Thyroid gland (tissue), 4 donors: ENCODE measurements at regions not wholly inside any gene's neighbourhood (a gene's known extent, or its start where the extent isn't known, plus 50 kb on each side); places are given as distances from the start of the nearest gene placed in this dataset.

Source experiments
- DNase-seq, 2 donors: peaks; one replicate each; pipeline ENCODE4 v3.0.0-alpha.2; 2019
- H3K27ac ChIP-seq, 3 donors: fragments of 200-600 bp; sonication (generic); 1 replicate in 2 of 3; 2 replicates in 1 of 3; pipeline ENCODE4 v1.5.1; 2016 to 2019; ENCODE audit warnings: mild to moderate bottlenecking in 1 of 3, moderate library complexity in 1 of 3
- H3K27me3 ChIP-seq: fragments of 200-600 bp; sonication (generic); one replicate; pipeline ENCODE4 v1.5.1; 2019
- H3K36me3 ChIP-seq, 2 donors: fragments of 200-600 bp; sonication (generic); one replicate each; pipeline ENCODE4 v1.5.1; 2016 to 2019
- H3K4me1 ChIP-seq, 2 donors: fragments of 200-600 bp; sonication (generic); one replicate each; pipeline ENCODE4 v1.5.1; 2017 to 2019
- H3K4me3 ChIP-seq, 3 donors: fragments of 200-600 bp; sonication (generic); replicated peaks in 1 of 3; 1 replicate in 2 of 3; 2 replicates in 1 of 3; pipeline ENCODE4 v1.5.1; 2016; ENCODE audit warnings: mild to moderate bottlenecking in 1 of 3
- H3K9me3 ChIP-seq: fragments of 200-600 bp; sonication (generic); one replicate; pipeline ENCODE4 v1.5.1; 2017
- CTCF ChIP-seq, 6 experiments: fragments of 200-600 bp in 3 of 6; fragments of 450-650 bp in 3 of 6; sonication (generic) in 3 of 6; IDR thresholded peaks; one replicate each; pipeline ENCODE4 v1.5.1; 2016 to 2019; ENCODE audit warnings: antibody characterized with exemption in 6 of 6, mild to moderate bottlenecking in 2 of 6, inconsistent platforms in 1 of 6, moderate library complexity in 1 of 6
- POLR2A ChIP-seq, 2 donors: fragments of 450-650 bp; IDR thresholded peaks; one replicate each; pipeline ENCODE4 v1.6.1; 2017; ENCODE audit warnings: antibody characterized with exemption in 2 of 2, mild to moderate bottlenecking in 2 of 2, moderate library complexity in 1 of 2
- WGBS, 2 donors: methylation state at CpG; one replicate each; pipeline ENCODE4 v1.1.5; 2017; 5-methylcytosine and 5-hydroxymethylcytosine counted together
- intact Hi-C: fragments of 100-400 bp; cut with DNase I; formaldehyde crosslinking; loops from one replicate; pipeline ENCODE4 v1.15.1; 2023

GRCh38 chr6:21461844-21462518, 131.6 kb upstream of the SOX4 start:
- Histone ChIP-seq H3K27ac (no peak overlapping the region), H3K4me3 (no peak overlapping the region), H3K4me1 (no peaks in the 10 kb centered on the region), H3K36me3 (no peaks in the 10 kb centered on the region), H3K27me3 (no peaks in the 10 kb centered on the region), H3K9me3 (no peaks in the 10 kb centered on the region)
- intact Hi-C loops: no loop called here
- DNase-seq: no peak
- TF ChIP-seq CTCF (IDR thresholded peaks at IDR 0.05) (no peak), POLR2A (IDR thresholded peaks at IDR 0.05) (no peak)

- no peak overlapping the region for H3K27ac ChIP-seq
- no peak for TF ChIP-seq CTCF (IDR thresholded peaks at IDR 0.05)
- TF ChIP-seq POLR2A (IDR thresholded peaks at IDR 0.05): no peak
- 94 to 98% methylated on average over 2 of the region's 2 CpGs for WGBS, 2 donors
- no peak overlapping the region for H3K4me3 ChIP-seq
- no peaks in the 10 kb centered on the region for H3K27me3 ChIP-seq
- no peak for DNase-seq
- intact Hi-C loops: no loop called here
- no peaks in the 10 kb centered on the region for H3K9me3 ChIP-seq
- no peaks in the 10 kb centered on the region for H3K4me1 ChIP-seq
- H3K36me3 ChIP-seq: no peaks in the 10 kb centered on the region
Measured at GRCh38 chr6:21462519-21462852, 131.1 kb upstream of the SOX4 start.

- no peaks in the 10 kb centered on the region for H3K36me3 ChIP-seq
- no peak overlapping the region for H3K27ac ChIP-seq
- no peaks in the 10 kb centered on the region for H3K27me3 ChIP-seq
- no peaks in the 10 kb centered on the region for H3K9me3 ChIP-seq
- 95 to 99% methylated on average over 8 of the region's 8 CpGs for WGBS, 2 donors
- TF ChIP-seq POLR2A (IDR thresholded peaks at IDR 0.05): no peak
- TF ChIP-seq CTCF (IDR thresholded peaks at IDR 0.05): no peak
- intact Hi-C loops: no loop called here
- H3K4me3 ChIP-seq: no peak overlapping the region
- DNase-seq: no peak
- no peaks in the 10 kb centered on the region for H3K4me1 ChIP-seq
Measured at GRCh38 chr6:21467091-21467490, 126.5 kb upstream of the SOX4 start.

- Histone ChIP-seq H3K27me3 (no peaks in the 10 kb centered on the region), H3K27ac (no peak overlapping the region), H3K36me3 (no peaks in the 10 kb centered on the region), H3K9me3 (no peaks in the 10 kb centered on the region), H3K4me3 (no peak overlapping the region), H3K4me1 (no peaks in the 10 kb centered on the region)
- TF ChIP-seq POLR2A (IDR thresholded peaks at IDR 0.05) (no peak), CTCF (IDR thresholded peaks at IDR 0.05) (no peak)
- 79 to 82% methylated on average over 1 of the region's 1 CpG for WGBS, 2 donors
- intact Hi-C loops: no loop called here
- no peak for DNase-seq
Measured at GRCh38 chr6:21468461-21468860, 125.1 kb upstream of the SOX4 start.

- no peak for DNase-seq
- 94 to 97% methylated on average over 3 of the region's 3 CpGs for WGBS, 2 donors
- TF ChIP-seq POLR2A (IDR thresholded peaks at IDR 0.05) (no peak), CTCF (IDR thresholded peaks at IDR 0.05) (no peak)
Measured at GRCh38 chr6:21469213-21469612, 124.3 kb upstream of the SOX4 start.

More at GRCh38 chr6:21469213-21469612, 124.3 kb upstream of the SOX4 start:
- H3K9me3 ChIP-seq: no peaks in the 10 kb centered on the region
- H3K4me1 ChIP-seq: no peaks in the 10 kb centered on the region
- H3K27ac ChIP-seq: no peak overlapping the region
- no peaks in the 10 kb centered on the region for H3K36me3 ChIP-seq
- intact Hi-C loops: no loop called here
- no peak overlapping the region for H3K4me3 ChIP-seq
- no peaks in the 10 kb centered on the region for H3K27me3 ChIP-seq
